ENCODE measurements at regions not wholly inside any gene's neighbourhood (a gene's known extent, or its start where the extent isn't known, plus 50 kb on each side); places are given as distances from the start of the nearest gene placed in this dataset.

GRCh38 chr4:151538963-151539362 is 130.0 kb downstream of the FHIP1A start:
- Histone ChIP-seq H3K9me3 (ENCODE audit: low read length) (no peaks in the 10 kb centered on the region), H3K9me2 (ENCODE audit: low read depth, low read length) (no peaks in the 10 kb centered on the region), H3K36me3 (ENCODE audit: insufficient read depth, low read length) (no peaks in the 10 kb centered on the region), H3K9ac (ENCODE audit: low read length) (no peak overlapping the region), H3K4me2 (ENCODE audit: low read length) (no peak overlapping the region), H3K4me3 (ENCODE audit: low read depth, low read length, poor library complexity, severe bottlenecking) (no peak overlapping the region), H3K27me3 (ENCODE audit: insufficient read depth, low read length) (no peaks in the 10 kb centered on the region), H2AFZ (ENCODE audit: low read length) (no peak overlapping the region), H4K20me1 (ENCODE audit: insufficient read depth, low read length) (no peaks in the 10 kb centered on the region), H3K4me1 (ENCODE audit: insufficient read depth, low read length, severe bottlenecking) (no peaks in the 10 kb centered on the region), H3K27ac (ENCODE audit: low read depth, low read length, poor library complexity, severe bottlenecking) (no peak overlapping the region), H3F3A (ENCODE audit: insufficient read depth, low read length) (no peaks in the 10 kb centered on the region), H3K79me2 (ENCODE audit: insufficient read depth, low read length) (no peaks in the 10 kb centered on the region)
- TF ChIP-seq CTCF (IDR thresholded peaks at IDR 0.05; ENCODE audit: low read length) (no peak), EZH2 (IDR thresholded peaks at IDR 0.05; ENCODE audit: borderline replicate concordance, low read length) (no peak)

DNA sequence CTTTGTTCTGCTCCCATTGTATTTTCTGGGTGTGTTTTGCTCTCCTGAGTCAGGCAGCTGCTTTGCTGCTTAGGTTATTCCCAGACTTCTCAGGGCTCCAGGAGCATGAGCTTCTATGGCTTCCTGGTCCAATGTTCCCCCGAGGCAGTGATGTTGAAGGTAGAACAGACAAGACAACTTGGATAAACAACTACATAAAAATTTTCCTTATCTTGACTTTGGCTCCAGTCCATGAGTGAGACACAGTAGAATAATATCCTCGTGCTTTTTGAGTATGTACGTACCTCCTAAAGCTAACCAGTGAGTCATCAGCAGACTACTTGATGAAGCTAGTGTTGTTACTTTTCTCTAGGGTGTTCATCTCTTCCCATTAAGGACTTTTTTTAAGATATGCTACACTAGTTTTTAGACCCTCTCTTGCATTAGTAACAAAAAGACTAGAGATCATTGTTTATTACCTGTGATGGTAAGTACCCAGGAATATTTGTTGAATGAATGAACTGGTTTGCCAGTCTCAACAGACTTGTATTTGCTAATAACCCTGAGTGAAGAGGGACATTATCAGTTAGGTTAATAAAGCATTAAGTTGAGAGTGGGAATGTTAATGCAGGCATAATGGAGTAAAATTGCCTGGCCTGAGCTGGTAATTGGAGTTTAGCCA is 131.9 kb downstream of the FHIP1A start:
- Histone ChIP-seq H3K9me3 (ENCODE audit: low read length) (no peaks in the 10 kb centered on the region), H3K9ac (ENCODE audit: low read length) (no peak overlapping the region), H3K36me3 (ENCODE audit: insufficient read depth, low read length) (no peaks in the 10 kb centered on the region), H3K4me1 (ENCODE audit: insufficient read depth, low read length, severe bottlenecking) (no peaks in the 10 kb centered on the region), H3K9me2 (ENCODE audit: low read depth, low read length) (no peaks in the 10 kb centered on the region), H2AFZ (ENCODE audit: low read length) (no peak overlapping the region), H3K4me3 (ENCODE audit: low read depth, low read length, poor library complexity, severe bottlenecking) (no peak overlapping the region), H3K27me3 (ENCODE audit: insufficient read depth, low read length) (no peaks in the 10 kb centered on the region), H4K20me1 (ENCODE audit: insufficient read depth, low read length) (no peaks in the 10 kb centered on the region), H3K79me2 (ENCODE audit: insufficient read depth, low read length) (no peaks in the 10 kb centered on the region), H3F3A (ENCODE audit: insufficient read depth, low read length) (no peaks in the 10 kb centered on the region), H3K27ac (ENCODE audit: low read depth, low read length, poor library complexity, severe bottlenecking) (no peak overlapping the region), H3K4me2 (ENCODE audit: low read length) (no peak overlapping the region)
- TF ChIP-seq EZH2 (IDR thresholded peaks at IDR 0.05; ENCODE audit: borderline replicate concordance, low read length) (no peak), CTCF (IDR thresholded peaks at IDR 0.05; ENCODE audit: low read length) (no peak)

DNA sequence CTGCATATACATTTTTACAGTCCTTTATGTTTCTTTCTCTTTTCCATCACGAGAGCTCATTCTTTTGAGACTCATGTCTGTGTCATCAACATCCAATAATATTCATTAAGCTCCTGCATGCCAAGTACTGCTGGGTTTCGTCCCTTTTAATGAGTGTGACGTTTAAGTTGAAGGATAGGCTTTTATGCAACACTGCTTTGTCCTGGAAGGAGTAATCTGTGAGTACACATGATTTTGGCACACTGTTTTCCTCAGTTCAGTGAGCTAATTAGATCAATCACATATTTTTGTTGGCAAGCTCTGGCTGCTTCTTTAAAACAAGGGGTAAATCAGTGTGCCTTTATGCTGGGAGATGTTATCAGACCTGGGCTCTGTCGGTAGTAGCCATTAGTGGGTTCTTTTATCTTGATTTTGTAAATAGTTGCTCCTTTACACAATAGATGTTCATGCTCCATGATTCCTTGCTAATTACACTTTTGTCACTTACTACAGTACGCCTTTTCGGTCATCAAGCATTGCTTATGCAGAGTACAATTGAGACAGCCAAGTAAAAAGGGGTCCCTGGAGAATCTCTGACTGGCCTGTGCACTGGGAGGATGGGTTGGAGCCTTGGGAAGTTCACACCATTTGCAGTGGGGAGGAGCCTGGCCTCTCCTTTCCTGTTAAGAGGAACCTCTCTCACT is 132.6 kb downstream of the FHIP1A start:
- no peaks in the 10 kb centered on the region for H4K20me1 ChIP-seq (ENCODE audit: insufficient read depth, low read length)
- H3K9ac ChIP-seq (ENCODE audit: low read length): no peak overlapping the region
- H3K9me3 ChIP-seq (ENCODE audit: low read length): no peaks in the 10 kb centered on the region
- H3K4me1 ChIP-seq (ENCODE audit: insufficient read depth, low read length, severe bottlenecking): no peaks in the 10 kb centered on the region
- H3K36me3 ChIP-seq (ENCODE audit: insufficient read depth, low read length): no peaks in the 10 kb centered on the region
- H3F3A ChIP-seq (ENCODE audit: insufficient read depth, low read length): no peaks in the 10 kb centered on the region
- H3K79me2 ChIP-seq (ENCODE audit: insufficient read depth, low read length): no peaks in the 10 kb centered on the region
- no peaks in the 10 kb centered on the region for H3K27me3 ChIP-seq (ENCODE audit: insufficient read depth, low read length)
- no peak overlapping the region for H3K4me3 ChIP-seq (ENCODE audit: low read depth, low read length, poor library complexity, severe bottlenecking)
- no peak overlapping the region for H3K4me2 ChIP-seq (ENCODE audit: low read length)
- no peak overlapping the region for H2AFZ ChIP-seq (ENCODE audit: low read length)
- no peak for TF ChIP-seq EZH2 (IDR thresholded peaks at IDR 0.05; ENCODE audit: borderline replicate concordance, low read length)
- TF ChIP-seq CTCF (IDR thresholded peaks at IDR 0.05; ENCODE audit: low read length): no peak
- H3K9me2 ChIP-seq (ENCODE audit: low read depth, low read length): no peaks in the 10 kb centered on the region
- no peak overlapping the region for H3K27ac ChIP-seq (ENCODE audit: low read depth, low read length, poor library complexity, severe bottlenecking)
